HEK293 (cell line): ENCODE measurements at regions not wholly inside any gene's neighbourhood (a gene's known extent, or its start where the extent isn't known, plus 50 kb on each side); places are given as distances from the start of the nearest gene placed in this dataset.

Source experiments
- CTCF ChIA-PET: fragments of 350-600 bp; formaldehyde crosslinking; extraction: SDS; loops from one replicate; lab custom pipeline; 2021; ENCODE audit warnings: antibody characterized with exemption; lab: Yijun Ruan, JAX
- POLR2A ChIA-PET: fragments of 300-600 bp; formaldehyde crosslinking; extraction: SDS; loops from one replicate; lab custom pipeline; 2020; ENCODE audit warnings: antibody characterized with exemption, inconsistent platforms; lab: Yijun Ruan, JAX
- H3K27ac ChIP-seq: fragments of 200-500 bp; sonication (Bioruptor generic); 2 replicates; pipeline ENCODE4 v1.5.1; 2014; ENCODE audit warnings: low read depth, low read length, control low read depth, inconsistent platforms; ENCODE audit errors: extremely low read depth
- H3K36me3 ChIP-seq, 2 experiments: fragments of 200-500 bp in 1 of 2; sonication (Bioruptor generic) in 1 of 2; 1 replicate in 1 of 2; 2 replicates in 1 of 2; pipeline ENCODE4 v1.5.1; 2014 to 2017; ENCODE audit warnings: inconsistent platforms in 2 of 2, low read length in 2 of 2; ENCODE audit not compliant: control insufficient read depth in 2 of 2, insufficient read depth in 1 of 2
- H3K4me1 ChIP-seq: fragments of 200-500 bp; sonication (Bioruptor generic); 2 replicates; pipeline ENCODE4 v1.5.1; 2014; ENCODE audit warnings: mild to moderate bottlenecking, low read length, inconsistent platforms; ENCODE audit not compliant: control insufficient read depth, insufficient read depth
- H3K4me3 ChIP-seq: 2 replicates; pipeline ENCODE4 v1.5.1; 2011; ENCODE audit warnings: low read depth, mild to moderate bottlenecking, control low read depth, low read length, moderate library complexity
- H3K9me3 ChIP-seq: fragments of 200-500 bp; sonication (Bioruptor generic); 2 replicates; pipeline ENCODE4 v1.5.1; 2014; ENCODE audit warnings: low read depth, low read length, inconsistent platforms; ENCODE audit not compliant: control insufficient read depth, insufficient read depth
- FEZF1 ChIP-seq: fragments of 450-650 bp; formaldehyde crosslinking; IDR thresholded peaks from 2 replicates; pipeline ENCODE4 v1.5.1; 2016; ENCODE audit warnings: missing biosample characterization, missing genetic modification characterization
- GLIS2 ChIP-seq: fragments of 450-650 bp; formaldehyde crosslinking; IDR thresholded peaks from 2 replicates; pipeline ENCODE4 v1.5.1; 2016; ENCODE audit warnings: missing biosample characterization, missing genetic modification characterization
- HOXC10 ChIP-seq: sonication (generic); formaldehyde crosslinking; IDR thresholded peaks from 2 replicates; pipeline ENCODE4 v1.8.1; 2023; ENCODE audit warnings: mild to moderate bottlenecking, missing genetic modification reagents
- SCRT2 ChIP-seq: fragments of 450-650 bp; formaldehyde crosslinking; IDR thresholded peaks from 2 replicates; pipeline ENCODE4 v1.5.1; 2016; ENCODE audit warnings: missing biosample characterization, missing genetic modification characterization
- ZBTB17 ChIP-seq: fragments of 450-650 bp; formaldehyde crosslinking; IDR thresholded peaks from 2 replicates; pipeline ENCODE4 v1.5.1; 2016; ENCODE audit warnings: missing biosample characterization, missing genetic modification characterization
- ZFHX2 ChIP-seq: fragments of 450-650 bp; formaldehyde crosslinking; conservative IDR thresholded peaks from 2 replicates; pipeline ENCODE4 v1.5.1; 2016; ENCODE audit warnings: missing biosample characterization, missing genetic modification characterization
- ZNF121 ChIP-seq: fragments of 450-650 bp; formaldehyde crosslinking; IDR thresholded peaks from 2 replicates; pipeline ENCODE4 v1.5.1; 2016; ENCODE audit warnings: missing biosample characterization, missing genetic modification characterization
- ZNF140 ChIP-seq: fragments of 450-650 bp; formaldehyde crosslinking; IDR thresholded peaks from 2 replicates; pipeline ENCODE4 v1.5.1; 2016; ENCODE audit warnings: missing biosample characterization, missing genetic modification characterization
- ZNF174 ChIP-seq: fragments of 450-650 bp; formaldehyde crosslinking; IDR thresholded peaks from 2 replicates; pipeline ENCODE4 v1.5.0; 2017; ENCODE audit warnings: missing biosample characterization, mild to moderate bottlenecking, missing genetic modification characterization
- ZNF266 ChIP-seq: fragments of 450-650 bp; formaldehyde crosslinking; IDR thresholded peaks from 2 replicates; pipeline ENCODE4 v1.5.1; 2016; ENCODE audit warnings: missing biosample characterization, missing genetic modification characterization, low read depth
- ZNF302 ChIP-seq: fragments of 450-650 bp; formaldehyde crosslinking; IDR thresholded peaks from 2 replicates; pipeline ENCODE4 v1.5.1; 2016; ENCODE audit warnings: missing biosample characterization, missing genetic modification characterization, low read depth
- ZNF37A ChIP-seq: fragments of 450-650 bp; IDR thresholded peaks from 2 replicates; pipeline ENCODE4 v1.5.1; 2018; ENCODE audit warnings: missing biosample characterization, missing genetic modification characterization
- ZNF394 ChIP-seq: fragments of 450-650 bp; formaldehyde crosslinking; IDR thresholded peaks from 2 replicates; pipeline ENCODE4 v1.5.1; 2016; ENCODE audit warnings: missing biosample characterization, missing genetic modification characterization, mild to moderate bottlenecking, moderate library complexity, borderline replicate concordance
- ZNF404 ChIP-seq: fragments of 450-650 bp; formaldehyde crosslinking; IDR thresholded peaks from 2 replicates; pipeline ENCODE4 v1.5.1; 2017; ENCODE audit warnings: missing biosample characterization, missing genetic modification characterization
- ZNF426 ChIP-seq: fragments of 450-650 bp; formaldehyde crosslinking; IDR thresholded peaks from 2 replicates; pipeline ENCODE4 v1.5.1; 2017; ENCODE audit warnings: missing biosample characterization, missing genetic modification characterization, mild to moderate bottlenecking, inconsistent platforms, moderate library complexity
- ZNF501 ChIP-seq: fragments of 450-650 bp; formaldehyde crosslinking; IDR thresholded peaks from 2 replicates; pipeline ENCODE4 v1.5.1; 2016; ENCODE audit warnings: missing biosample characterization, missing genetic modification characterization
- ZNF510 ChIP-seq: fragments of 450-650 bp; formaldehyde crosslinking; IDR thresholded peaks from 2 replicates; pipeline ENCODE4 v1.5.1; 2018; ENCODE audit warnings: mild to moderate bottlenecking, missing genetic modification characterization, missing biosample characterization; ENCODE audit not compliant: insufficient replicate concordance
- ZNF544 ChIP-seq: fragments of 450-650 bp; formaldehyde crosslinking; IDR thresholded peaks from 2 replicates; pipeline ENCODE4 v1.5.0; 2017; ENCODE audit warnings: missing biosample characterization, missing genetic modification characterization
- ZNF580 ChIP-seq: fragments of 450-650 bp; formaldehyde crosslinking; IDR thresholded peaks from 2 replicates; pipeline ENCODE4 v1.5.1; 2016; ENCODE audit warnings: missing biosample characterization, missing genetic modification characterization
- ZNF660 ChIP-seq: fragments of 450-650 bp; IDR thresholded peaks from 2 replicates; pipeline ENCODE4 v1.5.1; 2018; ENCODE audit warnings: missing biosample characterization, mild to moderate bottlenecking, missing genetic modification characterization
- ZNF664 ChIP-seq: fragments of 450-650 bp; formaldehyde crosslinking; IDR thresholded peaks from 2 replicates; pipeline ENCODE4 v1.5.1; 2016; ENCODE audit warnings: missing biosample characterization, missing genetic modification characterization
- ZNF76 ChIP-seq: fragments of 450-650 bp; formaldehyde crosslinking; IDR thresholded peaks from 2 replicates; pipeline ENCODE4; 2016; ENCODE audit warnings: low read depth, missing biosample characterization, missing genetic modification characterization, borderline replicate concordance
- ZNF791 ChIP-seq: fragments of 450-650 bp; formaldehyde crosslinking; IDR thresholded peaks from 2 replicates; pipeline ENCODE4 v1.5.1; 2016; ENCODE audit warnings: missing biosample characterization, missing genetic modification characterization
- ZNF843 ChIP-seq: fragments of 450-650 bp; formaldehyde crosslinking; IDR thresholded peaks from 2 replicates; pipeline ENCODE4 v1.5.1; 2016; ENCODE audit warnings: missing biosample characterization, missing genetic modification characterization
- ZSCAN16 ChIP-seq: fragments of 450-650 bp; formaldehyde crosslinking; IDR thresholded peaks from 2 replicates; pipeline ENCODE4 v1.5.1; 2016; ENCODE audit warnings: missing biosample characterization, missing genetic modification characterization
- TF ChIP-seq, protein P1 (sequence below): fragments of 450-650 bp; formaldehyde crosslinking; IDR thresholded peaks from 2 replicates; pipeline ENCODE4 v1.5.1; 2016; ENCODE audit warnings: missing biosample characterization, missing genetic modification characterization
- TF ChIP-seq, protein P2 (sequence below): fragments of 450-650 bp; formaldehyde crosslinking; IDR thresholded peaks from 2 replicates; pipeline ENCODE4 v1.5.1; 2016; ENCODE audit warnings: missing biosample characterization, missing genetic modification characterization
- TF ChIP-seq, protein P3 (sequence below): fragments of 450-650 bp; formaldehyde crosslinking; IDR thresholded peaks from 2 replicates; pipeline ENCODE4 v1.5.1; 2016; ENCODE audit warnings: missing biosample characterization, missing genetic modification characterization

DNA sequence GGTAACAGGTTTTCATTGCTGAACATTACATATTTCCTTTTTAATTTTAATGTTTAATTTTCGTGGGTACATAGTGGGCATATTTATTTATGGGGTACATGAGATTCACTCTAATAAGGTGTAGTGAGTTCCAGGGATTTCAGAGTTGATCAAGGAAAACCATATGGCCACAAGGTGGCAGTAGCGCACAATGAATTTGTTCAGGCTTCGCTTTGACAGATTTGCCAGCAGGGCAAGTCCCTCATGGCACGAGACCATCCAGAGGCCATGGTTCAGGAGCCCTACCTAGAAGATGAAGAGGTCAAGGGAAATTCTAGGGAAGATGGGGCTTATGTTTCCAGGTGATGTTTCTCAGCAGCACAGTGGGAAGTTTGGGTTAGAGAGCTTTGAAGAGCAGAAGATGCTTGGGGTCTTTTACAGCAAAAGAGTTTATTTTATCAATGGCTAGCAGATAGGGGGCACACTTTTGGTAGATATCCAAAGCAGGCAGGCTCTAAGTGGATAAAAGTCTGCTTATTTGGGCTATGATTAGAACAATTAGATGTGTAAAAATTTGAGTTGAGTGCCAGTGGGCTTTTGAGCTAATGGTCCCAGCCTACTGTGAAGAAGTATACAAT is 1004.4 kb downstream of the AACS start (continued):
- TF ChIP-seq, protein P1, sequence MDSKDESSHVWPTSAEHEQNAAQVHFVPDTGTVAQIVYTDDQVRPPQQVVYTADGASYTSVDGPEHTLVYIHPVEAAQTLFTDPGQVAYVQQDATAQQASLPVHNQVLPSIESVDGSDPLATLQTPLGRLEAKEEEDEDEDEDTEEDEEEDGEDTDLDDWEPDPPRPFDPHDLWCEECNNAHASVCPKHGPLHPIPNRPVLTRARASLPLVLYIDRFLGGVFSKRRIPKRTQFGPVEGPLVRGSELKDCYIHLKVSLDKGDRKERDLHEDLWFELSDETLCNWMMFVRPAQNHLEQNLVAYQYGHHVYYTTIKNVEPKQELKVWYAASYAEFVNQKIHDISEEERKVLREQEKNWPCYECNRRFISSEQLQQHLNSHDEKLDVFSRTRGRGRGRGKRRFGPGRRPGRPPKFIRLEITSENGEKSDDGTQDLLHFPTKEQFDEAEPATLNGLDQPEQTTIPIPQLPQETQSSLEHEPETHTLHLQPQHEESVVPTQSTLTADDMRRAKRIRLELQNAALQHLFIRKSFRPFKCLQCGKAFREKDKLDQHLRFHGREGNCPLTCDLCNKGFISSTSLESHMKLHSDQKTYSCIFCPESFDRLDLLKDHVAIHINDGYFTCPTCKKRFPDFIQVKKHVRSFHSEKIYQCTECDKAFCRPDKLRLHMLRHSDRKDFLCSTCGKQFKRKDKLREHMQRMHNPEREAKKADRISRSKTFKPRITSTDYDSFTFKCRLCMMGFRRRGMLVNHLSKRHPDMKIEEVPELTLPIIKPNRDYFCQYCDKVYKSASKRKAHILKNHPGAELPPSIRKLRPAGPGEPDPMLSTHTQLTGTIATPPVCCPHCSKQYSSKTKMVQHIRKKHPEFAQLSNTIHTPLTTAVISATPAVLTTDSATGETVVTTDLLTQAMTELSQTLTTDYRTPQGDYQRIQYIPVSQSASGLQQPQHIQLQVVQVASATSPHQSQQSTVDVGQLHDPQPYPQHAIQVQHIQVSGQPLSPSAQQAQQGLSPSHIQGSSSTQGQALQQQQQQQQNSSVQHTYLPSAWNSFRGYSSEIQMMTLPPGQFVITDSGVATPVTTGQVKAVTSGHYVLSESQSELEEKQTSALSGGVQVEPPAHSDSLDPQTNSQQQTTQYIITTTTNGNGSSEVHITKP (tag by site-specific recombination): no peak
- no peak for TF ChIP-seq HOXC10 (CRISPR knock-in tag)

GRCh38 chr12:126076515-126076914 is 1011.3 kb downstream of the AACS start:
- ChIA-PET CTCF (no interaction called here), POLR2A (no interaction called here)
- H3K4me1 ChIP-seq: no peaks in the 10 kb centered on the region
- TF ChIP-seq ZNF76 (tag by site-specific recombination) (no peak), ZNF791 (tag by site-specific recombination) (no peak), ZBTB17 (no peak), ZNF302 (tag by site-specific recombination) (no peak), ZNF660 (tag by site-specific recombination) (no peak), FEZF1 (tag by site-specific recombination) (no peak), ZNF843 (tag by site-specific recombination) (no peak), ZNF394 (tag by site-specific recombination) (no peak), SCRT2 (no peak), ZNF174 (tag by site-specific recombination) (no peak), ZNF664 (tag by site-specific recombination) (no peak), ZNF544 (tag by site-specific recombination) (no peak), ZNF404 (tag by site-specific recombination) (no peak), ZNF501 (no peak), ZNF426 (tag by site-specific recombination) (no peak), ZNF266 (tag by site-specific recombination) (no peak), ZFHX2 (tag by site-specific recombination) (no peak)
- TF ChIP-seq, protein P2, sequence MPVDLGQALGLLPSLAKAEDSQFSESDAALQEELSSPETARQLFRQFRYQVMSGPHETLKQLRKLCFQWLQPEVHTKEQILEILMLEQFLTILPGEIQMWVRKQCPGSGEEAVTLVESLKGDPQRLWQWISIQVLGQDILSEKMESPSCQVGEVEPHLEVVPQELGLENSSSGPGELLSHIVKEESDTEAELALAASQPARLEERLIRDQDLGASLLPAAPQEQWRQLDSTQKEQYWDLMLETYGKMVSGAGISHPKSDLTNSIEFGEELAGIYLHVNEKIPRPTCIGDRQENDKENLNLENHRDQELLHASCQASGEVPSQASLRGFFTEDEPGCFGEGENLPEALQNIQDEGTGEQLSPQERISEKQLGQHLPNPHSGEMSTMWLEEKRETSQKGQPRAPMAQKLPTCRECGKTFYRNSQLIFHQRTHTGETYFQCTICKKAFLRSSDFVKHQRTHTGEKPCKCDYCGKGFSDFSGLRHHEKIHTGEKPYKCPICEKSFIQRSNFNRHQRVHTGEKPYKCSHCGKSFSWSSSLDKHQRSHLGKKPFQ: no peak
- no peaks in the 10 kb centered on the region for H3K36me3 ChIP-seq
- H3K9me3 ChIP-seq: no peaks in the 10 kb centered on the region
- H3K27ac ChIP-seq: no peak overlapping the region
- no peak overlapping the region for H3K4me3 ChIP-seq

- Histone ChIP-seq H3K27ac (no peak overlapping the region), H3K4me1 (no peaks in the 10 kb centered on the region), H3K36me3 (no peaks in the 10 kb centered on the region), H3K9me3 (no peaks in the 10 kb centered on the region), H3K4me3 (no peak overlapping the region)
- CTCF ChIA-PET: interaction anchor here (0.6 kb wide), 1 partner anchor 329 kb away, joined by 6 read pairs; no protein-coding TSS in a partner anchor
- POLR2A ChIA-PET: no interaction called here
- no peak for TF ChIP-seq ZSCAN16
- TF ChIP-seq ZNF580: no peak
- TF ChIP-seq ZNF37A: no peak
- TF ChIP-seq ZNF121 (tag by site-specific recombination): no peak
- TF ChIP-seq GLIS2 (tag by site-specific recombination): no peak
- TF ChIP-seq ZNF510 (tag by site-specific recombination): no peak
- TF ChIP-seq, protein P3, sequence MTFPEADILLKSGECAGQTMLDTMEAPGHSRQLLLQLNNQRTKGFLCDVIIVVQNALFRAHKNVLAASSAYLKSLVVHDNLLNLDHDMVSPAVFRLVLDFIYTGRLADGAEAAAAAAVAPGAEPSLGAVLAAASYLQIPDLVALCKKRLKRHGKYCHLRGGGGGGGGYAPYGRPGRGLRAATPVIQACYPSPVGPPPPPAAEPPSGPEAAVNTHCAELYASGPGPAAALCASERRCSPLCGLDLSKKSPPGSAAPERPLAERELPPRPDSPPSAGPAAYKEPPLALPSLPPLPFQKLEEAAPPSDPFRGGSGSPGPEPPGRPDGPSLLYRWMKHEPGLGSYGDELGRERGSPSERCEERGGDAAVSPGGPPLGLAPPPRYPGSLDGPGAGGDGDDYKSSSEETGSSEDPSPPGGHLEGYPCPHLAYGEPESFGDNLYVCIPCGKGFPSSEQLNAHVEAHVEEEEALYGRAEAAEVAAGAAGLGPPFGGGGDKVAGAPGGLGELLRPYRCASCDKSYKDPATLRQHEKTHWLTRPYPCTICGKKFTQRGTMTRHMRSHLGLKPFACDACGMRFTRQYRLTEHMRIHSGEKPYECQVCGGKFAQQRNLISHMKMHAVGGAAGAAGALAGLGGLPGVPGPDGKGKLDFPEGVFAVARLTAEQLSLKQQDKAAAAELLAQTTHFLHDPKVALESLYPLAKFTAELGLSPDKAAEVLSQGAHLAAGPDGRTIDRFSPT (tag by site-specific recombination): no peak
- no peak for TF ChIP-seq ZNF140 (tag by site-specific recombination)
Observed at GRCh38 chr12:126083926-126084325, 1018.7 kb downstream of the AACS start.
